DMS153 (cell line): ENCODE measurements at regions not wholly inside any gene's neighbourhood (a gene's known extent, or its start where the extent isn't known, plus 50 kb on each side); places are given as distances from the start of the nearest gene placed in this dataset.
"Not testable (repeated sequence)": the region's sequence is repeated elsewhere in the genome, so short reads cannot be mapped to it uniquely, and the experiment has no call there.

Source experiments
- DNase-seq: peaks from one replicate; lab custom pipeline; 2025; lab: John Stamatoyannopoulos, UW

- DNase-seq, result no peak
Measured at GRCh38 chr2:105691947-105692390, 52.7 kb upstream of the NCK2 start.

DNA sequence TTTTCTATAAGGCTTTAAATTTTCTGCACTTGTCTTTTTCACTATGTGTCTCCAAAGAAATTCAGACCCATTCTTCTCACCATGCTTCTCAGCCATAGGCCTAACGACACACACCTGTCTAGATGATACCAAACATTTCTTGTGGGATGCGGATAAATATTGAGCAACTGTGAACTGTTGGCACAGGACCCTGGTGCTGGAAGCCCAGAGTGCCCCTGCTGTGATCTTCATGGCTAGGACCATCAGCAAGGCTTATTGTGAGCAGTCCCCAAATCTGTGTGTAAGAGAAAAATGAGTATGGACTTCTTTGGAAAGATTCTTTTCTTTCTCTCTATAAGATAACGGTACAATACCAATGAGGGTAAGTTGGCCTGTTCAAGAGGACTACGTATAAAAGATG, 54.1 kb upstream of the NCK2 start:
- DNase-seq, result no peak

DNA sequence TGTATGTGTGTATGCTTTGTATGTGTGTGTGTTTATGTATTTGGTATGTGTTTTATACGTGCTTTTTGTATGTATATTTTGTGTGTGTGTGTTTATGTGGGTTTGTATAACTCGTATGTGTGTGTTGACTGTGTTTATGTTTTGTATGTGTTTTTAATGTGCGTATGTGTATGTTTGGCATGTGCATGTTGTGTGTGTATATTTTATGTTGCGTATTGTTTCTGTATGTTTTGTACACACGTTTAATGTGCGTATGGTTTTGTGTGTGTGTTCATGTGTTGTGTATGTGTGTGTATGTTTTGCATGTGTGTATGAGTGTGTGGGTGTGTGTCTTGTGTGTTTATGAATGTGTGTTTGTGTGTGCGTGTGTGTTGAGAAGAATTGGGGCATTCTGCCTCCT, 55.2 kb upstream of the NCK2 start:
- no peak for DNase-seq

GRCh38 chr2:105688946-105689345, 55.8 kb upstream of the NCK2 start:
- DNase-seq, result no peak

- DNase-seq, result no peak
Measured at GRCh38 chr2:105686588-105686987, 58.1 kb upstream of the NCK2 start.

DNA sequence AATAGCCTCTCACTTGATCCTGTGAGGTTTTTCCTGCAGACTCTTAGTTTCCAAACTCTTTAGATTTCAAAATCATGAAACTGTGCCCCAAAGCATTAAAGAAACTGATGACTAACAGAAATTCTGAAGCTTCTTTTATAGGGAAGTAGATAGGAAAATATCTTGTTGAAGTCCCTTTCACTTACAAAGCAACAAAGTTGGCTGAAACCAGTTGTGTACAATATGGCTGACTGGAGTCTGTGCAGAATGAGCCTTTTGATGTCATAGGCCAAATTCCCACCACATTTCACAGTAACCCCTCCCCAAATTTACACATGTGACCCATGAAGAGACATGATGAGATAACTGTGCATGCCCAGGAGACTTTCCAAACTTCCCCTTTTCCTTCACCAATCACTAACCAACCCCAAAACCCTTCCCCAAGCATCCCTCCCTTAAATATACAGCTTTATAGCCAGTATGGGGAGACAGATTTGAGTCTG, 61.7 kb upstream of the NCK2 start:
- no peak for DNase-seq

DNA sequence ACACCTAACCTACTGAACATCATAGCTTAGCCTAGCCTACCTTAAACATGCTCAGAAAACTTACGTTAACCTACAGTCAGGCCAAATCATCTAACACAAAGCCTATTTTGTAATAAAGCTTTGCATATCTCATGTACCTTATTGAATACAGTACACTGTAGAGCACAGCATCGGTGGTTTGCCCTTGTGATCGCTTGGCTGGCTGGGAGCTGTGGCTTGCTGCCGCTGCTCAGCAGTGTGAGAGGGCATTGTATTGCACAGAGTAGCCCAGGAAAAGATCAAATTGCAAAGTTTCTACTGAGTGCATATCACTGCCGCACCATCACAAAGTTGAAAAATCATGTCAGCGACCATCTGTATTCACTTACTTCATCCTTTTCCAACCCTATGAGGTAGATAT, 62.3 kb upstream of the NCK2 start:
- no peak for DNase-seq

GRCh38 chr2:105681927-105682326, 62.8 kb upstream of the NCK2 start:
- no peak for DNase-seq

GRCh38 chr2:105680357-105680756, 64.4 kb upstream of the NCK2 start:
- no peak for DNase-seq

DNA sequence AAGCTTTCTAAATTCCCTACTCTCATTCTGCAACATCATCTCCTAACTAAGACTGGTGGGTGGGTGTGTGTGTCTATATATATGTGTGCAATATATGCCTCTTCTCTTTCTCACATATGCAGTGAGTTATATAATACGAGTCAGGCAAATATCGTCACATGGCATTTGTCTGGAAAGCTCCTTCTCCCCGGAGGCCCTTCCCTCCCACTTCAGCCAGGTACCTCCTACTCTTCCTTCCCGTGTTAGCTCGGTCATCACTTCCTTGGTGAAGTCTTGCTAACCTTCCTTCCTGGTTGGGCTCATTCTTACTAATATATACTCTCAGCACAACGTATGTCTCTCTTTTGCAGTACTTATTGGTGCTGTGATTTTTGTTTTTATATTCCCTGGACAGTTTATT, 66.4 kb upstream of the NCK2 start:
- no peak for DNase-seq

DNA sequence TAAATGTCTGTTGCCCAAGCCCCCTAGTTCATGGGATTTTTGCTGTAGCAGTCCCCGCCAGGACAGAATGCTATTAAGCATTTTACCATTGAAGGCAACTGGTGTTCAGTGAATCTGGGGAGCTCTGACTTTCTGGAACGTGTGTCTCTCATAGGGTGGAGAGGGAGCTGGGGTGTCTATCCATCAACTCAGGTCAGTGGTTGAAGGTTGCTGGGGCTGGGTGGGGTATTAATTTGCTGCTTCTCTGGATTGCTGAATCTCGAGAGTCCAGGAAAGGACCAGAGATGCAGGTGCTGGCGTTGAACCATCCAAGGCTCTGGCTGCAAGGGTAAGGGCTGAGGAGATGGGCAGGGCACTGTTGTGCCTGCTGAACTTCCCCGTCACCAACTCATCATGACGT, 66.8 kb upstream of the NCK2 start:
- DNase-seq, result no peak

- DNase-seq, result no peak
Measured at GRCh38 chr2:105675841-105676240, 68.9 kb upstream of the NCK2 start.

GRCh38 chr2:105674859-105675541, 69.7 kb upstream of the NCK2 start:
- no peak for DNase-seq

GRCh38 chr2:105674401-105674800, 70.3 kb upstream of the NCK2 start:
- DNase-seq, result no peak

DNA sequence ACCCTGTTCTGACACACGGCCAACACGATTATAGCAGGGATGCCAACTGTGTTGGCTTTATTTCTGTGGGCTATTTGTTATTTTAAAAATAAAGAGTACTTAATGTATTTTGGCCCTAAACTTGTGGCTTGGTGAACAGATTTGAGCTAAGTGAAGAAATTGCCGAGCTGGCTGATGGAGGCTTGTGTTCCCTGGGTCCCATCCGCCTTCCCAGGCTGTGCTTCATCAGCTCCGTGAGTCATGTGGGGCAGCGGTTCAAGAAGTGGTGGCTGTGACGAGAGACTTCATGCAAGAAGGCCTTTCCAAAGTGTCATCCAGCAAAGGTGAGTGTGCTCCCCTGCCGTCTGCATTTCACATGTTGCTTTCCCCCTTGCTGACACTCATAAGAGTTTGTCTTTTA, 73.6 kb upstream of the NCK2 start:
- DNase-seq, result no peak

DNA sequence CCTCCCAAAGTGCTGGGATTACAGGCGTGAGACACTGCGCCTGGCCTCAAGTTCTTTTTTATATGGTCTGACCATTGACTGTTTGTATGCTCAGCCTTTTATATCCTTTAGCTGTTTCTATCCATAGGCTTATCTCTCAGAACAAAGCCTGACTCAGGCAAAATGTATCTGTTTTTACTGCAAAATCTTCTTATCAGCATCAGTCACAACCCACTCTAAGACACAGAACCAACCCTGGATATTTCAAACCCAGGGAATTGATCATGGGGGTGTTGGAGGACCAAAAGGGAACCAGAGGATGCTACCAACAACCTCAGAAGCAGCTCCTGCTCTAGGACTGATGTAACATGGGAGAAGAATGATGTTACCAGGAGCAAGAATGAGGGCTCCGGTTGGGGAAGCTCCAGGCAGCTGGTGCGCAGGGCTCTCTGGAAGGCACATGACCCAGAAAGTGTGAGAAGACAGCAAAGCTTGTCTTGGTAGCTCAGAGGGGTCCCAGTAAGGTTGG, 75.3 kb upstream of the NCK2 start:
- no peak for DNase-seq

DNA sequence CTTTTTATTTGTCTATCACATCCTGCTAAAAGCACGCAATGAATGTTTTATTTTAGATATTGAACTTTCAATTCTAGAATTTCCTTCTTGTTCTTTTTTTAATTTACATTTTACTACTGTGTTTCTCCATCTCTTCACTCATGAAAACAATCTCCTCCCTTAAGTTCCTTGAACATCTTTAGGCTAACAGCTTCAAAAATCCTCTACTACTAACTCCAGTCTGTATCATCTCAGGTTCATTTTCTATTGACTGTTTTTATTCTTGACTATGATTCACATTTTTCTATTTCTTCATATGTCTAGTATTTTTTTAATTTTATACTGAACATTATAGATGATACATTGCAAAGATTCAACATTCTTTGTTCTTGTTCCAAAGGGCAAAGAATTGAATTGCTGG, 79.2 kb upstream of the NCK2 start:
- DNase-seq, result no peak

- DNase-seq, result no peak
Measured at GRCh38 chr2:105660489-105660888, 84.2 kb upstream of the NCK2 start.

DNA sequence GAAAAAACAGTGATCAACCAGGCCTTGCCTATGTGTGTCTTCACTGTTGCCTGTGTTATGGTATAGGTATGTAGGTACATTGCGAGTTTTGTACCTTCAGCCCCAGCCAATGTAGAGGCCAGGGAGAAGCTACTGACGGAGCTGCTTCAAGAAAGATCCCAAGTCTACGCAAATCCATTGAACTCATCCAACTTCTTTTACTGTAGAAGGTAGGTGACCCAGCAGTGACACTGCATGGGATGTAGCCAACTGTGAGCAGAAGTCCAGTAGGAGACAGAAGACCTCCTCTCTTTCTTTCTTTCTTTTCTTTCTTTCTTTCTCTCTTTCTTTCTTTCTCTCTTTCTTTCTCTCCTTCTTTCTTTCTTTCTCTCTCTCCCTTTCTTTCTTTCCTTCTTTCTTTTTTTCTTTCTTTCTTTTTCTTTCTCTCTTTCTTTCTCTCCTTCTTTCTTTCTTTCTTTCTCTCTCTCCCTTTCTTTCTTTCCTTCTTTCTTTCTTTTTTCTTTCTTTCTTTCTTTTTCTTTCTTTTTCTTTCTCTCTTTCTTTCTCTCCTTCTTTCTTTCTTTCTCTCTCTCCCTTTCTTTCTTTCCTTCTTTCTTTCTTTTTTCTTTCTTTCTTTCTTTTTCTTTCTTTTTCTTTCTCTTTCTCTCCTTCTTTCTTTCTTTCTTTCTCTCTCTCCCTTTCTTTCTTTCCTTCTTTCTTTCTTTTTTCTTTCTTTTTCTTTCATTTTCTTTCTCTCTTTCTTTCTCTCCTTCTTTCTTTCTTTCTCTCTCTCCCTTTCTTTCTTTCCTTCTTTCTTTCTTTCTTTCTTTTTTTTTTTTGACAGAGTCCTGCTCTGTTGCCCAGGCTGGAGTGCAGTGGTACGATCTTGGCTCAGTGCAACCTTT, 88.7 kb upstream of the NCK2 start:
- not testable (repeated sequence) for DNase-seq

DNA sequence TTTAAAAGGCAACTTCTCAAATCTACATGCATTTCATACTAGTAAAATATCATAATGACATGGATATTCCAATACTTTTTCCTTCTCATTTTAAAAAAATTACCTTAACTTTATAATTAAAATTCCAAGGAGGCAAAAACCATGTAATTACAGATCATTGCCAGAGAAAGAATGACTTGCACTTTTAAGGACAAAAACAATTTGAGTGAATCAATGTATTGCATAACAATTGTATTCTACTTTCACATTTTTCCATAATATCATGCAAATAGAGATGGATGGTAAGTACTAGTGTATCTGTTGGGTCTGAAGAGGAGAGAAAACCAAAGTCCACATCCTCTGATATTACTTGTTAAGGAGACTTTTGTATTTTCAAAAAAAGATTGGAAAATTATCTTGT, 89.5 kb upstream of the NCK2 start:
- no peak for DNase-seq

DNA sequence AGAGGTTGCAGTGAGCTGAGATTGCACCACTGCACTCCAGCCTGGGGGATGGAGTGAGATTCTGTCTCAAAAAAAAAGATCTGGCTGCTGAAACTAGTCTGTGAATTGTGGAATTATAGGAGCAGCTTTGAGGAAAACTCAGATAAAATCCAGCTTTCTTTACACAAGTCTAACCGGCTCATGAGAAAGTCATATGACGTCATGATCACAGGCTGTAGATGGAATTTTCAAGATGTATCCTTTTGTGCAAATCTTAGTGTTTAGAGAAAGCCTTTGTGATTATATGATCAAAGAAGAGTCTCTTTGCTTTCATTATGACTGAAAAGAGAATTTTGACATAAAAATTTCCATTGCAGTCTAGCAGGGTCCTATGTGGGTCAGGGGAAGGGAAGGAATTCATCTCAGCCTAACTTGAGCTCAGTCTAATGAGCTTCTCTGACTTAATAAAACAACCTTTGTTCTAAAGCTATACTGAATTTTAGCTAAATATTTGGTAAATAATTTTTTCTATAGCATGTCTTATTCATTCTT, 90.2 kb upstream of the NCK2 start:
- DNase-seq, result no peak

GRCh38 chr2:105653302-105653701, 91.4 kb upstream of the NCK2 start:
- DNase-seq, result no peak
